Caco-2 (cell line): ENCODE measurements at regions not wholly inside any gene's neighbourhood (a gene's known extent, or its start where the extent isn't known, plus 50 kb on each side); places are given as distances from the start of the nearest gene placed in this dataset.

Experiments used
- BruUV-seq: library from RNA; stranded (reverse); fragments of 400-500 nt; replicated peaks from 2 replicates; lab custom pipeline; 2021; lab: Mats Ljungman, UMichigan
- CTCF ChIA-PET: fragments of 300-600 bp; sonication (Branson Sonifier 250); formaldehyde crosslinking; loops from one replicate; lab custom pipeline; 2022; ENCODE audit warnings: antibody characterized with exemption; lab: Charles Lee
- POLR2A ChIA-PET: fragments of 300-600 bp; sonication (Branson Sonifier 250); formaldehyde crosslinking; loops from one replicate; lab custom pipeline; 2022; ENCODE audit warnings: antibody characterized with exemption; lab: Charles Lee
- DNase-seq, 2 experiments: peaks; one replicate each; pipeline versions ENCODE4 v3.0.0 to v3.0.0-alpha.2; 2020 to 2022
- H3K27me3 ChIP-seq: replicated peaks from 2 replicates; pipeline ENCODE4 v1.6.0; 2011; ENCODE audit warnings: low read length; ENCODE audit not compliant: control insufficient read depth, insufficient read depth
- H3K36me3 ChIP-seq: 2 replicates; pipeline ENCODE4 v1.5.1; 2011; ENCODE audit warnings: low read length; ENCODE audit not compliant: control insufficient read depth, insufficient read depth
- H3K4me1 ChIP-seq: fragments of 250-450 bp; sonication (Bioruptor Pico); 2 replicates; pipeline ENCODE4 v1.5.1; 2020; ENCODE audit warnings: mild to moderate bottlenecking
- H3K4me3 ChIP-seq: 2 replicates; pipeline ENCODE4 v1.5.1; 2011; ENCODE audit warnings: low read depth, mild to moderate bottlenecking, control low read depth, low read length
- H3K9me3 ChIP-seq: fragments of 250-450 bp; sonication (Bioruptor Pico); 2 replicates; pipeline ENCODE4 v1.5.1; 2020; ENCODE audit warnings: mild to moderate bottlenecking, moderate library complexity
- H3K27ac Mint-ChIP-seq: one replicate; pipeline ENCODE4 v1.8.0; 2022; ENCODE audit warnings: mixed read lengths; ENCODE audit not compliant: unreplicated experiment
- H3K27me3 Mint-ChIP-seq: one replicate; pipeline ENCODE4 v1.8.0; 2022; ENCODE audit warnings: mixed read lengths; ENCODE audit not compliant: insufficient read depth, unreplicated experiment
- H3K36me3 Mint-ChIP-seq: one replicate; pipeline ENCODE4 v1.8.0; 2022; ENCODE audit warnings: mild to moderate bottlenecking, mixed read lengths; ENCODE audit not compliant: insufficient read depth, unreplicated experiment
- H3K4me1 Mint-ChIP-seq: one replicate; pipeline ENCODE4 v1.8.0; 2022; ENCODE audit warnings: low read depth, mixed read lengths; ENCODE audit not compliant: unreplicated experiment
- H3K4me3 Mint-ChIP-seq: one replicate; pipeline ENCODE4 v1.8.0; 2022; ENCODE audit warnings: mild to moderate bottlenecking, moderate library complexity, mixed read lengths; ENCODE audit not compliant: unreplicated experiment
- H3K9me3 Mint-ChIP-seq: one replicate; pipeline ENCODE4 v1.8.0; 2022; ENCODE audit warnings: mixed read lengths; ENCODE audit not compliant: unreplicated experiment
- CTCF ChIP-seq, 2 experiments: fragments of 200-600 bp in 1 of 2; IDR thresholded peaks; 1 replicate in 1 of 2; 2 replicates in 1 of 2; pipeline versions ENCODE4 v1.5.1 to v1.8.0; 2011 to 2022; ENCODE audit warnings: antibody characterized with exemption in 1 of 2, control low read depth in 1 of 2, inconsistent platforms in 1 of 2, low read depth in 1 of 2, low read length in 1 of 2, mild to moderate bottlenecking in 1 of 2, moderate library complexity in 1 of 2; ENCODE audit not compliant: insufficient read depth in 1 of 2, severe bottlenecking in 1 of 2, unreplicated experiment in 1 of 2
- intact Hi-C: fragments of 100-400 bp; cut with micrococcal nuclease; formaldehyde crosslinking; loops from one replicate; pipeline ENCODE4 v1.10.0; 2022; ENCODE audit not compliant: unreplicated experiment

GRCh38 chr16:59213952-59214351 lies 479.8 kb upstream of the GOT2 start:
- H3K9me3 Mint-ChIP-seq = no peaks in the 10 kb centered on the region
- TF ChIP-seq CTCF (IDR thresholded peaks at IDR 0.05; ENCODE audit: insufficient read depth in 1 of 2, low read depth in 1 of 2, low read length in 1 of 2, severe bottlenecking in 1 of 2, unreplicated experiment in 1 of 2) = no peak
- H3K36me3 Mint-ChIP-seq = no peaks in the 10 kb centered on the region
- Histone ChIP-seq H3K4me3 (no peak overlapping the region), H3K9me3 (no peaks in the 10 kb centered on the region), H3K36me3 (no peaks in the 10 kb centered on the region), H3K4me1 (no peaks in the 10 kb centered on the region; the same call in 1 of the 2 replicates), H3K27me3 (no peaks in the 10 kb centered on the region)
- intact Hi-C loops = no loop called here
- H3K27ac Mint-ChIP-seq = no peak overlapping the region
- POLR2A ChIA-PET = no interaction called here
- H3K4me1 Mint-ChIP-seq = no peaks in the 10 kb centered on the region
- H3K27me3 Mint-ChIP-seq = peaks cover 6% of the 10 kb centered on the region
- no peak overlapping the region for H3K4me3 Mint-ChIP-seq
- CTCF ChIA-PET = no interaction called here
- DNase-seq = no peak
- no TSS peak for BruUV-seq

GRCh38 chr16:59212492-59213024 lies 478.4 kb upstream of the GOT2 start:
- Mint-ChIP-seq H3K36me3 (no peaks in the 10 kb centered on the region), H3K27me3 (peaks cover 3% of the 10 kb centered on the region), H3K9me3 (no peaks in the 10 kb centered on the region), H3K4me1 (no peaks in the 10 kb centered on the region), H3K27ac (no peak overlapping the region), H3K4me3 (no peak overlapping the region)
- Histone ChIP-seq H3K4me3 (no peak overlapping the region), H3K9me3 (no peaks in the 10 kb centered on the region), H3K4me1 (no peaks in the 10 kb centered on the region; the same call in 1 of the 2 replicates), H3K27me3 (no peaks in the 10 kb centered on the region), H3K36me3 (no peaks in the 10 kb centered on the region)
- TF ChIP-seq CTCF (IDR thresholded peaks at IDR 0.05; ENCODE audit: insufficient read depth in 1 of 2, low read depth in 1 of 2, low read length in 1 of 2, severe bottlenecking in 1 of 2, unreplicated experiment in 1 of 2) = no peak
- POLR2A ChIA-PET = no interaction called here
- no peak for DNase-seq
- CTCF ChIA-PET = no interaction called here
- intact Hi-C loops = no loop called here
- BruUV-seq = no TSS peak

GRCh38 chr16:59210955-59211541 lies 476.9 kb upstream of the GOT2 start:
- Histone ChIP-seq H3K27me3 (no peaks in the 10 kb centered on the region), H3K36me3 (no peaks in the 10 kb centered on the region), H3K9me3 (no peaks in the 10 kb centered on the region), H3K4me3 (no peak overlapping the region), H3K4me1 (no peaks in the 10 kb centered on the region; the same call in 1 of the 2 replicates)
- no peak for TF ChIP-seq CTCF (IDR thresholded peaks at IDR 0.05; ENCODE audit: insufficient read depth in 1 of 2, low read depth in 1 of 2, low read length in 1 of 2, severe bottlenecking in 1 of 2, unreplicated experiment in 1 of 2)
- no peaks in the 10 kb centered on the region for H3K4me1 Mint-ChIP-seq
- peak in 1 of 2 experiments; percentile 11 for DNase-seq
- H3K9me3 Mint-ChIP-seq = no peaks in the 10 kb centered on the region
- BruUV-seq = no TSS peak
- ChIA-PET CTCF (no interaction called here), POLR2A (no interaction called here)
- no peak overlapping the region for H3K4me3 Mint-ChIP-seq
- intact Hi-C loops = no loop called here
- H3K27me3 Mint-ChIP-seq = peaks cover 3% of the 10 kb centered on the region
- H3K27ac Mint-ChIP-seq = no peak overlapping the region
- no peaks in the 10 kb centered on the region for H3K36me3 Mint-ChIP-seq
